Activated CD4-positive, alpha-beta T cell treated with anti-CD3 and anti-CD28 coated beads, Interleukin-2, amount 50 U/mL, for 48 hours (primary cell): ENCODE measurements at regions not wholly inside any gene's neighbourhood (a gene's known extent, or its start where the extent isn't known, plus 50 kb on each side); places are given as distances from the start of the nearest gene placed in this dataset.

ENCODE experiments used
- DNase-seq, 2 experiments: peaks; one replicate each; pipeline ENCODE4 v3.0.0-alpha.2; 2020

DNA sequence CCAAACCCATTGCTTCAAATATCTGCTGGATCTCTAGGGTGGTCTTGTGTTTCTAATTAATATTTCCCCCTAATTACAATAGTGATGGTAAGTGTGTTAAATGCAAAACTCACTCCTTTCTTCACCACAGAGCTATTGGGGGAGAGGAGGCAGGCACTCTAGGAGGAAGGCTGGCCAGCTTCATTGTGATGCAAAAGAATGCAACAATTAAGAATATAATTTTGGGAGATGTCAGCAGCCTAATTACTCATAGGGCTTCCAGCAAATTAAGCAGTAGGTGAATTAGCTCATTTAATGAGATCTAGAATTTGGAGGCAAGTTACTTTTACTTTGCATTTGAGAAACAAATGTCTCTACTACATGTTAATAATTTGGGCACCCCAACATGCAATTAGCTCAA lies 560.4 kb upstream of the DAB1 start:
- no peak for DNase-seq

DNA sequence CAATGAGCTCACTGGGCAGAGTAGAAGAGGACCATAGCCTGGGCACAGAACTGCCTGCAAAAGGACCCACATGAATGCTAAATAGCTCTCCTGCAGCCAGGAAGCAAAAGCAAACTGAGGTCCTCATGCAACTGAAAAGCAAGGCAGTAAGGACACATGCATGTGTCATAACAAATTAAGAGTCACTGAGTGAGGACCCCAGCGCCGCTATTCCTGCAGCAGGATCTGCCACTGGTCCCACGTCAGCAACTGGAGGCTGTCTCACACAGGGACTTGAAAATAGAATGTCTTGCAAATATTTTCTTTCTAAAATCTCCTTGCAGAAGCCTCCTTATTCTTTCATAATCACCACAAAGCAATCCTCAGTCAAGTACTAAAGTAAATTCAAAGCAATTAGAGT lies 559.6 kb upstream of the DAB1 start:
- no peak for DNase-seq

DNA sequence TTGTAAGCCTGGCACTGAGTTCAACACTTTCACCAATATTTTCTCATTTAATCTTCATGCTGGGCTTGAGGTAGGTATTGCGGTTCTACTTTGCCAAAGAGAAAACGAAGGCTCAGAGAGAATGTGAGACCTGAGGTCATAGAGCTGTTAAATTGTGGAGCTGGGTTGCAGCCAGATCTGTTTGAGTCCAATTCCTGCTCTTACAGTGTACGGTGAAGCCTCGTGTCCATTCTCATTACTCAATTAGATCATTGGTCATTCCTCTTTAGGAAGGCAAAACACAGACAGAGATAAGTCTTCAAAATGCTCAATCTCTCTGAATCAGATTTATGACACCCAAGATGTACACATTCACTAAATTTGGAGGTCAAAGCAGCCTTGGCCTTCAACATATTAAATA lies 559.0 kb upstream of the DAB1 start:
- no peak for DNase-seq

DNA sequence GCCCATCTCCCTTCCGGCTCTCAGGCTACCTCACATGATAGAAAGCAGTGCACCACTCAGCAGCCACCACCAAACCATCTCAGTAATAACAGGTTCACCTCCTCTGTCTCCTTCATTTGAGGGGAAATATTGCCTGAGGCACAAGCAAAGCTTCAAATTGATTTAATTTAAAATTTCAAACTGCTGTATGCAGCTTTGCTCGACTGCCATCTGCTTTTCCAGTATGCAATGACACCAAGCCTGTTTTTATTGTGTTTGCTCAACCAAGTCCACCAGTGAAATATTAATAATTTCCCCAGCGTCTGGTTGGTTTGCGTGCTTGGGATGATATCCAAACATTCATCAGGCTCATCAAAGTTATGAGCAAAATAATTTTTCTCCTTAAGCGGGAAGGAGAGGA lies 552.4 kb upstream of the DAB1 start:
- DNase-seq: no peak

DNA sequence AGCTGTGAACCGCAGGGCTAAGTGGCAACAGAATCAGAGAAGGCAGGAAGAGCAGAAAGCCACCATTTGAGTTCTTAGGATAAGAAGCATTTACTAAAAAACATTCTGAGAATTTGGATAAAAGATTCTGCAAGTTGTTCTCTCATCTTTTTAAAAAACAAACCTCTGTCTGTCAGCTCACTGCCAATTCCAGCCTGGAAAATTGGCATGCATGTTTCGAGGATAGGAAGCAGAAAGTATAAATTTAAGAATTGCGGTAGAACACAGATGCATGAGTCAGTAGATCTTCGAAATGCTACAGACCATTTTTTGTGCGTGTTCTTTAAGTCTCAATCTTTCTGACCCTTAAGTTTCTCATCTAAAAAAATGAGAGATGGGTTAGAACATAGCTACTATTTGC lies 544.5 kb upstream of the DAB1 start:
- DNase-seq: no peak

DNA sequence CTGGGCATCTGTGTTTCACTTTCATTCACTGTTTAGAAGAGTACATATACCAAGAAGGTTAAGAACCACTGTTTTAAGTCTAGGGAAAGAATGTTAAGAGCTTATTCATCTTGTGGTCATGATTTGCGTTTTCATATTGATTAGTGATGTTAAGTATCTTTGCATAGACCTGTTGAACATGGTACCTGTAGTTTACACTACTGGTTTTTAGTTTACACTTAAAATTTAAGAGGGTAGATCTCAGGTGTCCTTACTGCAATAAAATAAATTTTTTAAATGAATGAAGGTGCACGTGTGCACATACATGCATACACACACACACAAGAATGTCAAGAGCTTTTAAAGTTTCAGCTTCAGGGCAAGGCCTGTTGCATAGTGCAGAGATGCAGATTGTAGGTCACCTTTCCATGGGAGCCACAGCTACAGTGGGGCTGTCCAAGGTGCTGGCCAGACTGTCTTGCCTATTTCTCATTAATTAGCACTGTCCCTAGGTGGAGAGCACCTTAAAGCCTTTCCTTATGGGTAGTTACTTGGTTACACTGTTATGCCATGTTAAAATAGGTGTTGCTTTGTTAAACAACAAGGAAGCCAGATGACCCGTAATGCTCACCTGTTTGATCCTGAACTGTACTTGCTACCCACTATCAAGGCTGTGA lies 543.0 kb upstream of the DAB1 start:
- DNase-seq: no peak

DNA sequence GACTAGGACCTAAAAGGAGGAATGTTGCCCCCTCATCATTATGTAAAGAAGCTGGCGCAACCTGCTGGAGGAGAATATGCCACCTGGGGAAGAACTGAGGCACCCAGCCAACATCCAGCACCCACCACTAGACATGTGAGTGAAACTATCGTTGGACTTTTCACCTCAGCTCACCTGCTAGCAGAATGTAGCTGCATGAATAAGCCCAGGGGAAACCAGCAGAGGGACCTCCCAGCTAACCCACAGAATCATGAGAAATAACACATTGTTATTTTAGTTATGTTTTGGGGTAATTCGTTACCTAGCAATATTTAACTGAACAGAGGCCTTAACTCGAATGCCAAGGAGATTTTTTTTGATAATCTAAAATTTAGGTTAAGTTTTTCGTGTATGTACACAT lies 542.5 kb upstream of the DAB1 start:
- no peak for DNase-seq

DNA sequence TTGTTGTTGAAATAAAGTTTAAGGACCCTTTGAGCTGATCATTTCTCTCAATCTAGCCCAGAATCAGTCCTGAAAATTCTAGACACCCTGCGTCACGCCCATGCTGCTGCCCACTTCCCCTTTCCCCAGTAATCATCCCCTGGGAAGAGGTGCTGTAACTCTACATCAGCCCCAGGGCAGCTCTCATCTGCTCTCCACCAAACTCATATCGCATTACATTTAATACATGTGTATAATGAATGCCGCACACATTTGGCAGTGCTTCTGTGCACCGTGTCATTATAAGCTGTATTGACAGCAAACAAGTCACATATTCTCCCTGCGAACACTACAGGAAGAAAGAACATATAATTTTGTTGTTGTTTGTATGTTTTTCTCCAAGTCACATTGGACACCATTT lies 539.7 kb upstream of the DAB1 start:
- no peak for DNase-seq

DNA sequence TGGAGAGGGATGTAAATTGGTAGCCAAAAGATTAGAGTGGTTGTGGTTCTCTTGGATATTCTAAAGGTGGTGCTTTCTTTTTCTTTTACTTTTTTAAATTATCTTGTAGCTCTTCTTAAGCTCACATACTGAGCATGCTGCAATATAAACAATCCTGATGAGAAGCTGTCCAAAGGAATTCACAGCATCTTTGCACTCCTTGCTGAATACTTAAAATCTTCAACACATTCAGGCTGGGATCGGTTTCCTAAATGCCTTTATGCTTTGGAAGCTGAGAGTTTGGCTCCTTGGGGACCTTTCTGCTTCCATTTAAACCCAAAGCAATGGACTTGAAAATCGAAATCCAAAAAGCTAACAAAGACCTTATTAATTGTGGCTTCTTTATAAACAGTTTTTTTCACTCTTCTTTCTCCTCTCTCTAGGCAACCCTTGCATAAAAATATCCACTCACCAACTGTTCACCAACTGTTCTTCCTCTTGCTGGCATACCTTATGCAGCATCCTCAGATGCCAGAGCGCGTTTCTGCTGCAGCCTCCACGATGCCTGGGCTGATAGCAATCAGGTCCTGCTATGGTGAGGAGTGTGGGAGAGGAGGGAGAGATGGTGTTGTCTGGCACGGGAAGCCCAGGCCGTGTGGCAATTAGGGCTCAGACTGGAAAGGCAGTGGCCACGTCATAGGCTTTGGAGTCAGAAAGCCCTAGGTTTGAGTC lies 535.8 kb upstream of the DAB1 start:
- no peak for DNase-seq

DNA sequence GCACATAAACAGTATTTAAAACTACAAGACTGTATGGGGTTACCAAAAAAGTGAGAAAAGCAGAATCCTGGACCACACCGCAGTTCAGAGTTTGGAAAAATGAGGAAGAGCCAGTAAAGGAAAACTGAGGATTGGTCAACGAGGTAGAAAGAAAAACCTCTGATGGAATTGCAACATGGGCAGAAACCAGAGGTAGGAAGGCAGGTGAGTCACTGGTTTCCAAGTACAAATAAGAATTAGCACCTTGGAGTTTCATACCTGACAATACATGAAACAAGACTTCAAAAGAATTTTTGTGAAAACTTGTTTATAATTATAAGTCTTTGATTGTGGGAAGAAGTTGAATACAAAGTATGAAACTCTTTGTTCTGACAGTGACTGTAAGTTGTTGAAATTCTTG lies 533.7 kb upstream of the DAB1 start:
- DNase-seq: no peak

DNA sequence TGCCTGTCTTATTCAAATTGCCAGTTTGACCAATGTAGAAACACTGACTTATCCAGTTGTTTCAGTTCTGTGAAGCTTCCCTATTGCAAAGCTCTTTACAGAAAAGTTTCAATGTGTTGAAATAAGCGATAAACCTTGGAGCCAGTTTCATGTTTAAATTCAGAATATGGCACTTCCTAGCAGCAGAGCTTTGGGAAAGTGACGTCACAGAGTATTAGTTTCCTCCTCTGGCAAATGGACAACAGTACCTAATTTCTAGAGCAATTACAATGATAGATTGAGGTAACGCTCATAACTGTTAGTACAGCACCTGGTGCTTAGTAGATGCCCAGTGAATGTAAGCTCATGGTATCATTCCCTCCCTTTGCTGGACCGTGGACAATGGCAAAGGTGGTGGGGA lies 527.5 kb upstream of the DAB1 start:
- no peak for DNase-seq

DNA sequence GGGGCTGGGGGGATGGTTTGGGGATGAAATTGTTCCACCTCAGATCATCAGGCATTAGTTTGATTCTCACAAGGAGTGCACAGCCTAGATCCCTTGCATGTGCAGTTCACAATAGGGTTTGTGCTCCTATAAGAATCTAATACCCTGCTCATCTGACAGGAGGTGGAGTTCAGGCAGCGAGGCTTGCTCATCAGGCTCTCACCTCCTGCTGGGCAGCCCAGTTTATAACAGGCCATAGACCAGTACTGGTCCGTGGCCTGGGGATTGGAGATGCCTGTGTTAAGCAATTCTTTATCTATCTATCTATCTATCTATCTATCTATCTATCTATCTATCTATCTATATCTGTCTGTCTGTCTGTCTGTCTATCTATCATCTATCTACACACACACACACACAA lies 525.3 kb upstream of the DAB1 start:
- no peak for DNase-seq

DNA sequence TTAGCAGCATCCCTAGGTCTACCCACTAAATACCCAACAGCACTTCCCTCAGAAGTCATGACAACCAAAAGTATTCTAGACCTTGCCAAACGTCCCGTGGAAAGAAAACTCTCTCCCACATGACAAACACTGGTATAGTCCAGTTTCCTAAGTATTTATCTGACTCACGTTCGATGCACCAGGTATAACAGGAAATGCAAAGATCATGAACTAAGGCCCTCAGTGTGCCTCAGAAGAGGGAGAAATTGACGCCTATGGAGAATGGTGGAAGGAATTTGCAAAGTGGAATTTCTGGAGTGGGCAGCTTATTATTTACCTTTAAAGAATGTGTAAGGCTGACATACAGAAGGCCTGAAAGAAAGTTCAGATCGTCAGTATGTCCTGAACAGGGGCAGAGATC lies 523.6 kb upstream of the DAB1 start:
- DNase-seq: no peak

DNA sequence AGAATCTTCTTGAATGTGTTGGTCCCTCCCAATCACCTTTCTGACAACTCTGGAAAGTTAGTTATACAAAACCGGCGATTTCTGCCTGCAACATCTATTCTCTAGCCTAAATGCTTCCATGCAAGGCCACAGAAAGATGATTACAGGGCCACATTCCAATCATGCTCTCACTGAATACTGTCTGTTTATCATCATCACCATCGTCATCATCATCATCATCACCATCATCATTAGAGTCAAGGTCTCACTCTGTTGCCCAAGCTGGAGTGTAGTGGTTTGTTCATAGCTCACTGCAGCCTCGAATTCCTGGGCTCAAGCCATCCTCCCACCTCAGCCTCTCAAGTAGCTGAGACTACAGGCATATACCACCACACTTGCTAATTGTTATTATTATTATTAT lies 521.2 kb upstream of the DAB1 start:
- DNase-seq: no peak

DNA sequence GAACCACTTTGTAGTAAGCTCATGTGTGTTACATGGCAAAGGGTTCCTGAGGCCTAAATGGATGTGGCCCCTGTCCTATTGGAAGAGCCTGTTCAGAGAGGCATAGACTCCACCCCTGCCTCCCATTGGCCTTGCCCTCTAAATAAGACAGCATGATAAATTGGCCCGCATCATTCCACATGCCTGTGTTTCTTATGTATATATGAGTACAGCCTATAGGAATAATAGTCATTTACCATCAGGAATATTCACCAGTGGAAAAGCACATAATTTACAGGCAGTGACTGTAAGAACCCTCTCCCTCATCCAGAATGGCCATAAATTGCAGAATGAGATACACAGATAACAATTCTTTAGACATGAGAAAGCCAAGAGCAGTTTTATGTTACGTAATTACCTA lies 519.5 kb upstream of the DAB1 start:
- no peak for DNase-seq

DNA sequence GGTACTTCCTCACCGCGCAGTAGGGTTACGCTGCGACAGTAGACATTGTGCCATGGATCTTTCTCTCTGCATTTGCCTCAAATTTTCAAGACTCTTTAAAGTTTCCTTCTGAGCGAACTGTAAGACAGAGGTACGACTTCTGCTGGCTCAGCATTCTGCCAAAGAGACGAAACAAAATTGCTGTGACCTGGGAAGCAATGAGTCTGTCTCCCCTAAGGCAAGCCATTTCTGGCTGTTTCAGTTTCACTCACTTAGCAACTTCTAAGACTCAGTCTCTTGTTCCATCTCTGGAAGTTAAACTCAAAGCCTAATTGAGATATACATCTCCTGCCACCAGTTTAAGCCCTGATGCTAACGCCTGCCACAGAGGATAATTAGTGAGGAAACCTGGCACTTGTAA lies 510.9 kb upstream of the DAB1 start:
- DNase-seq: no peak

DNA sequence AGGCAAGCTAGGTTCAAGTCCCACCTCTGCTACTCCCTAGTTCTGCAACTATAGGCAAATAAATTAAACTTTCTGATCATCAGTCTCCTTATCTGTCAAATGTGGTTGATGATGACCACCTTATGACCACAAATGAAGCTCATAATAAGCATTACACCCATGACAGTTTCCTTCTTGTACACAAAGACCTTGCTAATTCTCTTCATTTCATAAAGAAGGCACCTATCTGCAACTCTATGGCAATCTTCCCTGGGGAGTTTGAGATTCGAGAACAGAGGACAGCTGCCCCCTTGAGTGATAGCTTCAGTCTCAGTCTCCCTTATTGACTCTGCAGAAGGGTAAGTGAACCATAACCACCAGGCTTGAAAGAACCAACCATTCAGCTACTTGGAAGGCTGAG lies 503.1 kb upstream of the DAB1 start:
- DNase-seq: no peak

DNA sequence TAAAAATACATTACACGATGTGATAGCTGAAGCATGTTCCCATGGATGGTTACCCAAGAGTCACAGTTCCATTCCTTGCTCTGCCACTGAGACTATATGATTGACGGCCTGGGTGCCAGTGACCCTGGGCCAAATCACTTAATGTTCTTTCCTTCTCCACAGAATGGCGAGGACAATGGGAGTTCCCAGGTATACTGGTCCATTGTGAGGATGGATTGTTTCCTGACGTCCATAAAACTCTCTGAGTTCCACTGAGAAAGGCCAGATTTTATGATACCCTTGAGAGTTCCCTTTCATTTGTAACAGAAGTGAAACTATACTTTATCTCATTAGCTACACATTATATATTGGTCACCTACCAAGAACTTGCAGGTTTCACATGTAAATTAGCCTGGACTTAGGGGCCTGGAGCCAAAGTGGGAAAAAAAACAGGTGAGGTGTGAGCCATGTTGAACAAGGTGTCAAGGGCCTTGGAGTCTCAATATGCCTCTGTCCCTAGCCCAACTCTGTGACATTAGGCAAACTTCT lies 502.2 kb upstream of the DAB1 start:
- DNase-seq: no peak

DNA sequence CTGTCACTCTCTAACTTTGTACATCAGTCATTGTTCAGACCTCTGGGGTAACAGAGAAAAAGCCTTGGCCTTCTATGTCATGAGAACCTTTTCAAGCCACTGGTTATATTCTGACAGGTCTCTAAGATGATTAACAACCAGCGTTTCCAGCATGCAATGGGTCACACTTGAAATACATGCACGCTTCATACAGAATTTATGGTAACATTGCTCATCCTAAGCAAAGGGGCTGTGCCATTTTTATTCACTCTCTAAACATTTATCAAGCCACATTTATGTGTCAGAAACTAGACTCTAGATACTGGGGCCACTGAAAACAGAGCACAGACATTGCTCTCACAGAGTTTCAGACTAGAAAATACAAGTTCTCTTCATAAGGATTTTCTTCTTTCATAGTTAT lies 501.4 kb upstream of the DAB1 start:
- DNase-seq: no peak

DNA sequence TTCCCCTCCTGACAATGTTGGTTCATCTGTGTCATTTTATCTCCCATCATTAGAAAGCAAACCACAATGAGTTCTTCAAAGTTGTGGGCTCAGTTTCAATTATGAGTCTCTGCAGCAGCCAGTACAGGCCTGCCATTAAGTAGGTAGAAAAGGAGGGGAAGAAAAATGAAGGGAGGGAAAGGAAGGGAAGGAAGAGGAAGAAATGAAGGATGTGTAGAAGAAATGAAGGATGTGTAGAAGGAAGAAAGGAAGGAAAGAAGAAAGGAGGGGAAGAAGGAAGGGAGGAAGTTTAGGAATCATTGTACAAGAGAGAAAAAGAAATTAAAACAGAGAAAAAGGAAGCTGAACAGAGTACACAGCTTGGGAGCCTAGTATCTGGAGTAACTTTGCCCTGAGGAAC lies 498.3 kb upstream of the DAB1 start:
- DNase-seq: no peak

DNA sequence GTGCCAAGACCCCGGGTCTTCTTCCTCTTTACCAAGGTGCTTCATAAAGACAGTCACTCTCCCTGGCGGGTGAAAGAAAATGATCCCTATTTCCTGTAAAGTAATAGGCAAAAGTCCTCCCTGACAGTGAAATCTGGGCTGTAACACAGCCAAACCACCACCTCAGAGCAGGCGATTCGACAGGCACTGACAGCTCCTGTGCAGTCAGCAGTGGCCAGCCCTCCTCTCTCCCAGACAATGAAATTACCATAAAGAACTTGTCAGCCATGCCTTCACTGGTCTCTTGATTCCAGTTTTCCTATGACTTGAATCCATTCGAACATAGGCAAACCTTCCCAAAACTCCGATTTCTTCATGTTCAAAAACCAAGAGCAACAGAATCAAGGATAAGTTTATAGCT lies 492.2 kb upstream of the DAB1 start:
- DNase-seq: no peak

DNA sequence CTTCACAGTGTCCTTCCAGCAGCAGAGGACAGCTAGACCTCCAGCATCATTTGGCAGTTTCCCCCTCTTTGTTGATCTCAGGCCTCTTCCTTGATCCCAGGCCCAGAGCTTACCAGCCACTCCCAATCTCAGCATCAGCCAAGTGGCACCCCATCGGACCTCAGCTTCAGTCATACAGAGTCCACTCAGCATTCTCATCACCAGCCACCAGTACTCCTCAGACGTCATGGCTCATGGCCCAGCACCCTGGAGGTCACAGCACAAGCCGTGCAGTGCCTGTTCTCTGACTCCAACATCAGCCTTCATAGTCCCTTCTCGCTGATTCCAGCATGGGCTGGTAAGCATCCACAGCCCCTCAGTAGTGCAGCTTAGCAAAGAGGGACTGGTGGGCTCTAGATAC lies 487.6 kb upstream of the DAB1 start:
- DNase-seq: no peak

DNA sequence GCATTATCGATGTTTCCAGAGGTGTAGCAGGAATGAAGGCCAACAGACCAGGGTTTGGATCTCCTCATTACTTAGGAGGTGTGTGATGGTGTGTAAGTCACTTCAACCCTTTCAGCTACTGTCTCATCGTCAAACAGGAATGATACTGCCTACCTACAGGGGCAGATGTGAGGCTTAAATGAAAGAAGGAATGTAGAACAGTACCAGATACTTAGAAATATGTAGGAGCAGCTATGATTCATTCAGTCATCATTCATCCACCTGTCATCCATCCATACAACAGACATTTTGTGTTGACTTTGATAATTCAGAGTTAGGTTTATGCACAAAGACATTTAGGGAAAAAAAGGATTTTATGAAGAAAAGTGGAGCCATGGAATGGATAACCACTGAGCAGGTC lies 486.9 kb upstream of the DAB1 start:
- no peak for DNase-seq

DNA sequence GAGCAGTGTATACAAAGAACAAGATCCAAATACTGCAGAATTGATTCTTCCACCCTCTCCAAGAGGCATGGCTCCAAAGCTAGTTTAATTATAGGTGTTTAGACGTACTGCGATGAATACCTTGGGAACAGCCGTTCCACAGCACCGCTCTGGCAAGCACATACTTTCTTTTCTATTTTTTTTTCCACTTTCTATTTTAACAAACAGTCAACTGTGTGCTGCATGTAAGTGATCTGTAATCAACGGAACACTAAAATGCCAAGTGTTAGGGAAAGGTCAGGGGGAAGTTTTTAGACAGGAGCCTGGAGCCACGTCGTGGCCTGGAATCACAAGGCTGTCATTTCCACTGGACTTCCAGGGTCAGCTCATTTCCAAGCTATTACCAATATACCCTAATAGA lies 486.4 kb upstream of the DAB1 start:
- DNase-seq: no peak
